Sigmoid colon (tissue), 3 donors: ENCODE measurements at regions not wholly inside any gene's neighbourhood (a gene's known extent, or its start where the extent isn't known, plus 50 kb on each side); places are given as distances from the start of the nearest gene placed in this dataset.

Source experiments
- POLR2A ChIP-seq, 2 donors: fragments of 450-650 bp; IDR thresholded peaks; one replicate each; pipeline ENCODE4 v1.6.1; 2016; ENCODE audit warnings: antibody characterized with exemption in 2 of 2, mild to moderate bottlenecking in 2 of 2, moderate library complexity in 2 of 2
- TF ChIP-seq, protein P1 (sequence below), 4 experiments: fragments of 450-650 bp in 3 of 4; fragments of 200-600 bp in 1 of 4; IDR thresholded peaks; one replicate each; pipeline ENCODE4 v1.5.1; 2016 to 2019; ENCODE audit warnings: antibody characterized with exemption in 4 of 4, mild to moderate bottlenecking in 3 of 4, moderate library complexity in 2 of 4

DNA sequence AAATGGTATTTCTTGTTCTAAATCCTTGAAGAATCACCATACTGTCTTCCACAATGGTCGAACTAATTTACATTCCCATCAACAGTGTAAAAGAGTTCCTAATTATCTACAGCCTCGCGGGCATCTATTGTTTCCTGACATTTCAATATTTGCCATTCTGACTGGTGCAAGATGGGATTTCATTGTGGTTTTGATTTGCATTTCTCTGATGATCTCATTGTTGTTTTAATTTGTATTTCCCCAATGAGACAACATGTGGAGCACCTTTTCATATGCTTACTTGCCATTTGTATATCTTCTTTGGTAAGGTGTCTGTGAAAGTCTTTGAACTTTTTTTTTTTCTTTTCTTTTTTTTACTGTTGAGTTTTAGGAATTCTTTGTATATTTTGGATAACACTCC lies 473.6 kb downstream of the KCTD16 start:
- TF ChIP-seq, protein P1, sequence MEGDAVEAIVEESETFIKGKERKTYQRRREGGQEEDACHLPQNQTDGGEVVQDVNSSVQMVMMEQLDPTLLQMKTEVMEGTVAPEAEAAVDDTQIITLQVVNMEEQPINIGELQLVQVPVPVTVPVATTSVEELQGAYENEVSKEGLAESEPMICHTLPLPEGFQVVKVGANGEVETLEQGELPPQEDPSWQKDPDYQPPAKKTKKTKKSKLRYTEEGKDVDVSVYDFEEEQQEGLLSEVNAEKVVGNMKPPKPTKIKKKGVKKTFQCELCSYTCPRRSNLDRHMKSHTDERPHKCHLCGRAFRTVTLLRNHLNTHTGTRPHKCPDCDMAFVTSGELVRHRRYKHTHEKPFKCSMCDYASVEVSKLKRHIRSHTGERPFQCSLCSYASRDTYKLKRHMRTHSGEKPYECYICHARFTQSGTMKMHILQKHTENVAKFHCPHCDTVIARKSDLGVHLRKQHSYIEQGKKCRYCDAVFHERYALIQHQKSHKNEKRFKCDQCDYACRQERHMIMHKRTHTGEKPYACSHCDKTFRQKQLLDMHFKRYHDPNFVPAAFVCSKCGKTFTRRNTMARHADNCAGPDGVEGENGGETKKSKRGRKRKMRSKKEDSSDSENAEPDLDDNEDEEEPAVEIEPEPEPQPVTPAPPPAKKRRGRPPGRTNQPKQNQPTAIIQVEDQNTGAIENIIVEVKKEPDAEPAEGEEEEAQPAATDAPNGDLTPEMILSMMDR (IDR thresholded peaks at IDR 0.05), result no peak
- no peak for TF ChIP-seq POLR2A (IDR thresholded peaks at IDR 0.05)
